ENCODE measurements at regions not wholly inside any gene's neighbourhood (a gene's known extent, or its start where the extent isn't known, plus 50 kb on each side); places are given as distances from the start of the nearest gene placed in this dataset.

GRCh38 chr16:60414613-60415012 is 1621.6 kb downstream of the CDH8 start:
- TF ChIP-seq POLR2A (IDR thresholded peaks at IDR 0.05; ENCODE audit: low read depth, low read length), result no peak
- TF ChIP-seq POLR2AphosphoS5 (IDR thresholded peaks at IDR 0.05; ENCODE audit: low read depth, low read length), result no peak

Data from GM12892 (cell line).